Right atrium auricular region (tissue), 2 donors: ENCODE measurements at regions not wholly inside any gene's neighbourhood (a gene's known extent, or its start where the extent isn't known, plus 50 kb on each side); places are given as distances from the start of the nearest gene placed in this dataset.

ENCODE experiments used
- DNase-seq: peaks from one replicate; pipeline ENCODE4 v3.0.0-alpha.2; 2019; ENCODE audit warnings: low spot score
- H3K27ac ChIP-seq, 2 donors: fragments of 200-600 bp; sonication (generic); 1 replicate in 1 of 2; 2 replicates in 1 of 2; pipeline ENCODE4 v1.5.1; 2016 to 2019
- H3K27me3 ChIP-seq, 2 donors: fragments of 200-600 bp; sonication (generic); one replicate each; pipeline versions ENCODE4 v1.5.1 to v1.6.0; 2017 to 2019
- H3K36me3 ChIP-seq: fragments of 200-600 bp; sonication (generic); one replicate; pipeline ENCODE4 v1.5.1; 2016
- H3K4me1 ChIP-seq, 2 donors: fragments of 200-600 bp; sonication (generic); one replicate each; pipeline versions ENCODE4 v1.5.1 to v1.6.0; 2017 to 2019
- H3K4me3 ChIP-seq, 2 donors: fragments of 200-600 bp; sonication (generic); 1 replicate in 1 of 2; 2 replicates in 1 of 2; pipeline ENCODE4 v1.5.1; 2017 to 2019; ENCODE audit warnings: mild to moderate bottlenecking in 1 of 2, moderate library complexity in 1 of 2
- H3K9me3 ChIP-seq, 2 donors: fragments of 200-600 bp; sonication (generic); one replicate each; pipeline ENCODE4 v1.5.1; 2019
- CTCF ChIP-seq, 2 donors: fragments of 200-600 bp; sonication (generic); IDR thresholded peaks; one replicate each; pipeline ENCODE4 v1.5.1; 2019; ENCODE audit warnings: antibody characterized with exemption in 2 of 2

DNA sequence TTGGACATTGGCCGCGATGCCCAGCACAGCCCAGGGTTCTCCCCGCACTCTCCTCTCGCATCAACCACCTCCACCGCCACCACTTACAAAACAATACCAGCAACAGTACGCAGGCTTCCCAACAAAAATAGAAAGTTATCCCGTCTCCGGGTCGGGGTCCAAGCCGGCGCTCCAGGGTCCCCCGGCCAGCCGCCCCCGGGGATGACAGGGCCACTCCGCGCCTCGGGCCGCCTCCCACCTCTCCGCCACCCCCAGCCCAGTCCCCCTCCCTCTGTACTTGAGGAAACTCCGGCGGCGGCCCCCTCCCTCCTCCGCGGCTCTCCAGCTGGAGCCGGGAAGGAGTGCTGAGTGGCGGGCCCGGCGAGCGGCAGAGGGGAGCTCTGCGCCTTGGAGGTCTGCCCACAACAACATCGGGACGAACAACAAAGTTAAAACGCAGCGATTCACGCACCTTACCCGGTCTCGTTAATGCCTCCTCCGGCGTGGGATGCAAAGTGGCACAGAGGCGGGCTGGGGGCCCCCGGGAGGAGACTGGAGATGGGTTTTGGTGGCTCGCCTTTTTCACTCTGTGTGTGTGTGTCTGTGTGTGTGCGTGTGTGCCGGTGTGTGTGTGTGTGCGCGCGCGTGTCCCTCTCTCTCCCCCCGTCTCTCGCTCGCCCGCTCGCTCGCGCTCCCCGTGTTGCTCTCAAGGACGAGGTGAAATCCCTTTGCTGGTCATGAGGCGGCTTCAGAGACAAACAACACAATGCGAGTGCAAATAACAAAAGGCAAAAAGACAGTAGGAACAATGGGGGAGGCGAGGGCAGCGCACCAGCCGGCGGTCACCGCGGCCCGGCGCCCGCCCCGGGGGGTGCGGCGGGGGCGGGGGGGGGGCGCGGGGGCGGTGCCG, 386.8 kb downstream of the BCAT1 start:
- peak; percentile 73 for DNase-seq
- peak overlapping the region; percentile 70 to 82 for H3K4me3 ChIP-seq
- TF ChIP-seq CTCF (IDR thresholded peaks at IDR 0.05): no peak
- no peaks in the 10 kb centered on the region for H3K36me3 ChIP-seq
- H3K27me3 ChIP-seq: no peaks in the 10 kb centered on the region
- peak overlapping the region; percentile 86 to 93 for H3K27ac ChIP-seq
- H3K4me1 ChIP-seq: peaks cover 0 to 18% of the 10 kb centered on the region in 2 donors
- no peaks in the 10 kb centered on the region for H3K9me3 ChIP-seq

DNA sequence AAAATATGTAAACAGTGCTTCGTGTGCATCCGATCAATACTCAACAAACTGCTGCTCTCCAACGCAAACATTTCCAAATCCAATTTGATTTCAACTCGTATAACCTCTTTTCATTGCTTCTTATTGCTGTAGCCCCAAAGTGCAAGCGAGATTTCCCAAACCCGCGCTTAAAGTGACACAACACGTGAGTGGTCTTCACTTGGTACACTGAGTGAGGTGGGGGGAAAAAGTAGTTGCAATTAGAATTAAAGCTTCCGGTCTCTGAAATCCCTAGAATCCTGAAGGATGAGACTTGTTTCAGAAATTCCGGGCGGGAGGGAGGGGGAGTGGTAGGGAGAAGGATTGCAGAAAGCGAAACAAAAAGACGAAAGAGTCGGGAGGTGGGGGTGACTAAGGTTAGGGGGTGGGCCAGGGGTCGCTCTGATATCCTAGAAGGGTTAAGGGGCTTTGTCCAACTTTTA, 387.5 kb downstream of the BCAT1 start:
- no peaks in the 10 kb centered on the region for H3K27me3 ChIP-seq
- TF ChIP-seq CTCF (IDR thresholded peaks at IDR 0.05): no peak
- H3K4me1 ChIP-seq: peaks cover 0 to 18% of the 10 kb centered on the region in 2 donors
- no peaks in the 10 kb centered on the region for H3K36me3 ChIP-seq
- peak overlapping the region; percentile 70 to 82 for H3K4me3 ChIP-seq
- peak overlapping the region; percentile 86 to 93 for H3K27ac ChIP-seq
- no peak for DNase-seq
- no peaks in the 10 kb centered on the region for H3K9me3 ChIP-seq

DNA sequence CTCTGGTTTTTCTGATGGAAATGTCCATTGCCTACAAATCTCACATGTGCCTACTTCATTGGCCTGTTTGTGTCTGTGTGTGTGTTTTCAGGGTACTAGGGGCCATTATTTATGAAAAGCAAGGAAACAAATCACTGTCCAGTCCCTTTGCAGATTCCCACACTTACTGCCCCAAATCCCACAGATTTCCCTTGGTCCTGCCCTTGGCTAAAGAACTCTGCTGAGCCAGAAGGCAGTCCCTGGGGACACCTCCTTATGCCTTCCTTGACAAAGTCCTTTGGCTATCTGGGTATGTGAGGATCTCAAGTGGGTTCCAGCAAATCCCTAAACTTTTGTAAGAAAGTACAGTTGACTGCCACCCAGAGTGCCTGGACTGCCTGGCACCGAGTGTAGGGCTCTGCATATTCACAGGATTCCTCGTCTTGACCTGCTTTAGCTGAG, 388.1 kb downstream of the BCAT1 start:
- Histone ChIP-seq H3K4me3 (peak overlapping the region; percentile 70 to 82), H3K27ac (peak overlapping the region; percentile 86 to 93), H3K27me3 (no peaks in the 10 kb centered on the region), H3K4me1 (peaks cover 0 to 18% of the 10 kb centered on the region in 2 donors), H3K36me3 (no peaks in the 10 kb centered on the region), H3K9me3 (no peaks in the 10 kb centered on the region)
- no peak for TF ChIP-seq CTCF (IDR thresholded peaks at IDR 0.05)
- no peak for DNase-seq

- Histone ChIP-seq H3K27ac (peak overlapping the region; percentile 86 to 93), H3K4me3 (peak overlapping the region; percentile 70 to 82), H3K27me3 (no peaks in the 10 kb centered on the region), H3K36me3 (no peaks in the 10 kb centered on the region), H3K9me3 (no peaks in the 10 kb centered on the region), H3K4me1 (peaks cover 0 to 18% of the 10 kb centered on the region in 2 donors)
- TF ChIP-seq CTCF (IDR thresholded peaks at IDR 0.05): no peak
- DNase-seq: no peak
Measured at GRCh38 chr12:24560192-24560775, 388.6 kb downstream of the BCAT1 start.

DNA sequence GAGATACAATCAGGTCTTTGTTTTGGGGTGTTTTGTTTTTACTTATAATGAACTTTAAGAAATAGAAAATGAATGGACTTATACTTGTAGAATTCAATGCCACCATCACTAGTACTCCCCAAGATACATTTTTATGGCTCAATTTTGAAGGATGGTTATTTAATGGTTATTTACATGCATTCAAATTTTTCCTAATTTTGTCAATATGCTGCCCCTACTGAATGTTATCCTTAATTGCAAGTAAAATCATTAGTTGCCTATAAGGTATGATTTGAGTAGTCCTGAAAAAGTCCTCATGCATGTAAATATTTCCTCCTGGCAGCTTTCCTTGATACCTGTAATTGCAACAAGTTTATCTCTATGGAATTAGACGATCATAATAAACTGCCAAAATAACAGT, 391.2 kb downstream of the BCAT1 start:
- no peak overlapping the region for H3K27ac ChIP-seq
- no peak overlapping the region for H3K4me3 ChIP-seq
- H3K36me3 ChIP-seq: no peaks in the 10 kb centered on the region
- no peak for DNase-seq
- peaks cover 0 to 18% of the 10 kb centered on the region in 2 donors for H3K4me1 ChIP-seq
- H3K9me3 ChIP-seq: no peaks in the 10 kb centered on the region
- H3K27me3 ChIP-seq: no peaks in the 10 kb centered on the region
- TF ChIP-seq CTCF (IDR thresholded peaks at IDR 0.05): no peak
